Activated naive CD4-positive, alpha-beta T cell treated with anti-CD3 and anti-CD28 coated beads, Interleukin-2, amount 50 U/mL, for 72 hours (primary cell): ENCODE measurements at regions not wholly inside any gene's neighbourhood (a gene's known extent, or its start where the extent isn't known, plus 50 kb on each side); places are given as distances from the start of the nearest gene placed in this dataset.

Experiments
- ATAC-seq, 2 donors: fragments of 150-1000 bp; cut with Tn5 transposase; 2 replicates each; pipeline ENCODE4 v1.10.0; 2021; ENCODE audit warnings: mild to moderate bottlenecking in 2 of 2, moderate library complexity in 2 of 2
- DNase-seq, 2 donors: peaks; one replicate each; pipeline ENCODE4 v3.0.0; 2021 to 2022; ENCODE audit warnings: low spot score in 2 of 2
- H3K27ac Mint-ChIP-seq, 2 donors: one replicate each; pipeline ENCODE4 v1.8.0; 2022; ENCODE audit warnings: mild to moderate bottlenecking in 2 of 2, mixed read lengths in 2 of 2
- H3K36me3 Mint-ChIP-seq, 2 donors: one replicate each; pipeline ENCODE4 v1.8.0; 2022; ENCODE audit warnings: mixed read lengths in 2 of 2
- H3K9me3 Mint-ChIP-seq, 2 donors: one replicate each; pipeline ENCODE4 v1.8.0; 2022; ENCODE audit warnings: mixed read lengths in 2 of 2

DNA sequence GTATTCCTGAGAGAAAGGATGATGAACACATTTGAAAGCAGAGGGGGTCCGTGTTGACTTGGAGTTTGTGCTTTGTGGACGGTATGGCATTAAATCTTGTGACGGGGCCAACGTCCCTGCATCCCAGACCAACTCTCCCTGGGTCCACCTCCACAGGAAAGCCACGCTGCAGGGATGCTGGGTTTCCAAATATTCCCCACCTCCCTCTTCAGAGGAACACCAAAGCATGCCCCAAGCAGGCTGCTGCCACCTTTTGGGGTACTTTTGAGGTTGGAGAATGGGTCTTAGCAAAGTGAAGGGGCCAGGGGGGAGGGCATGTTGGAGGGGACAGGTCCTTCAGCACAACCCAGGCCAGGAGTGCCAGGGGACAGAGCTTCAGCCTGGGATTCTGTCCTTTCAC is 504.4 kb downstream of the TCERG1L start:
- Mint-ChIP-seq H3K9me3 (no peaks in the 10 kb centered on the region), H3K36me3 (no peaks in the 10 kb centered on the region), H3K27ac (no peak overlapping the region)
- no peak for ATAC-seq
- no peak for DNase-seq

DNA sequence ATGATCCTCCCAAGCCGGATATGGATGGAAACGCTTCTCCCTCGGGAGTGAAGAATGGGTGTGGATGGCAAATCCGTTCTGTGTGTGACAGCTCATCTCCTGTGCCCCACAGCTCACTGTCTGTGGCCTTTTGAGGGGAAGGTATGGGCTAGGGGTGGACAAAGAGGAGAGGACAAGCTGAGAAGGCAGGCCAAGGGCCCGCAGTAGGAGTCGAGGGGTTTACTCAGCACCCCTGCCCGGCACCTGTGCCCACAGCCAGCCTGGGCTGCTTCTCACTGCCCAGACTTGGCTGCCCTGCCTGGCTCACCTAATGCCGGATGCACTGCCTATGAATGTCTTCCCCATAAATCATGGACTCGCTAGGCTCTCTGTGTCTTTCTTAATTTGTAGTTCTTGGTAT is 503.8 kb downstream of the TCERG1L start:
- no peak overlapping the region for H3K27ac Mint-ChIP-seq
- DNase-seq = no peak
- H3K9me3 Mint-ChIP-seq = no peaks in the 10 kb centered on the region
- no peaks in the 10 kb centered on the region for H3K36me3 Mint-ChIP-seq
- no peak for ATAC-seq

DNA sequence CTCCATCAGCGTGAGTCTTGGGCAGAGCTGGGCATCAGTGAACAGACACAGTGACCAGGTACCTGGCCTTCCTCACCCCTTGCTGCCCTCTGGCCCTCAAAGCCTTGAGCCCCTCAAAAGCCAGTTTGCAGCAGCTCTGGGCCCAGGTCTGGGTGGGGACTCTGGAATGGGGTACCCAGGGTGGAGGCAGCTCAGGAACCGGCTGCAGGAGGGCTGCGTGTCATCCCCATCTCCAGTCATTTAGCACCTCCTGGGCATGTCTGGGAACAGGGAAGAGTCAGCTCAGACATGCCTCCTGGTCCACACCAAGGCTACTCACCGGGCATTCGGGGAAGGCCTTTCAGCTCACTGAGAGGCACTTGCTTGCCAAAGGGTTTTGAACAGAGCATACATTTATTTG is 503.3 kb downstream of the TCERG1L start:
- no peaks in the 10 kb centered on the region for H3K36me3 Mint-ChIP-seq
- no peaks in the 10 kb centered on the region for H3K9me3 Mint-ChIP-seq
- ATAC-seq = no peak
- no peak for DNase-seq
- no peak overlapping the region for H3K27ac Mint-ChIP-seq

DNA sequence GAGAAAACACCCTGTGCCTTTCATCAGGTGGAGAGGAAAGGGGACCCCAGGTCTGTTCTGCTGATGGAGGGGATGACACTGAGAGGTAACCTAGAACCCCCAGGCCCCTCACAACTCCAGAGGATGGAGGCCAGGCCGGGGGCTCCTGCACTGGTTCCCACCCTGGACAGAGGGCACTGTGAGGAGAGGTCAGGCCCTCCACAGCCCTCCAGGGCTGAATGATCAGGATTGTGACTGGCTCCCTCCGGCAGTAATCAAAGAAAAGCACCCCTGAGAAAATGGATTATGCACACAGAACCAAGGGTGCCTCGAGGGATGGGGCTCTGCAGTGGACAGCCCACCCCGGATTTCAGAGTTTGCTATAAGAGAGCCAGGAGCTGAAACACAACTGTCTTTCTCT is 502.8 kb downstream of the TCERG1L start:
- ATAC-seq (no peak), DNase-seq (no peak)
- Mint-ChIP-seq H3K36me3 (no peaks in the 10 kb centered on the region), H3K27ac (no peak overlapping the region), H3K9me3 (no peaks in the 10 kb centered on the region)

DNA sequence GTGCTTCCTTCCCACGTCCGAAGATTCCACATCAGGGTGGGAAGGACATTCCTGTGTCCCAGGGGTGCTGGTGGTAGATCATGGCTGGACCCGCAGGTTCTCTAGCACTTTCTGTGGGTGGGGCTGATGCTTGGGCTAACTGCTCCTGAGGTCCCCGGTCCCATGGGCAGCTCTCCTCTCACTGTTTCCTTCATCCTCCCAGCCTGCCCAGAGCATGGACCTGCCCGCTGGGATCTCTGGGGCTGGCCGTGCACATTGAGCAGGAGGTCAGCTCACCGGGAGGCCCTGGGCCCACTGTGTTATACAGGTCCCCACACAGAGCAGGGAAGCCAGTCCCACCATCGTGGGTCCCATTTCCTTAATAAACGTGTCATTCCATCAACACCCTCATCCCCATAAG is 502.3 kb downstream of the TCERG1L start:
- ATAC-seq (no peak), DNase-seq (no peak)
- Mint-ChIP-seq H3K9me3 (no peaks in the 10 kb centered on the region), H3K27ac (no peak overlapping the region), H3K36me3 (no peaks in the 10 kb centered on the region)

DNA sequence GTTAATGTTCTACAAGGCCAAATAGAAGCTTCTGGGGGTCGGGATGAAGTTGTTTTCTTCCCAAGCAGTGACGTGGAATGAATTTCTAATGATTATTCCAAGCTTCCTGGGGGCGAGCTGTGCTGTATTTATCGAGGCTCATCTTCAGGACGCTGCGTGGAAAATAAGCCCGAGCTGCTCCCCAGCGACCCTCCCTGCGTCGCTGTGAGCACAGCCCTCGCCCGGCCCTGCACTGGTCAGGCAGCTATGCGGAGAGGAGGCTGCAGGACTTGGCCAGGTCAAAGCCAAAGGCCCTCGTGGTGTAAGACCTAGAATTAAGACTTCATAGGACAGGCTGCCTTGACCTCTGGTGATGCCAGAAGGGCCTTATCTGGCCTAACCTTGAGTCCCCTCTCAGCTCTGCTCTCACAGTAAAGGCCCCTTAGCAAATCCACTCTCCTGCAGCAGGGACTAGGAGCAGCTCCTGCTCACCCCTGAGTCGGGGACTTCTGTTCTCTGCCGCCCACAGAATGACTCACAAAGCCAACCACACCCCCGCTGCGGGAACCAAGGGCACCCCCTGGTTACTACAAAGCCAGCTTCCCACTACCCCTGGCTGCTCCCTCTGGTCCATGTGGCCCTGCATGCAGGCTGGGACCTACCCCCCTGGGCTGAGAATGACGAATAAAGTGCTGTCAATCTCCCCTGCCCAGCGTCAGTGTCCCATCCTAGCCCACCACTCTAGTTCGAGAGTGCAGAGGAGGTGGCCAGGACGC is 501.6 kb downstream of the TCERG1L start:
- ATAC-seq = no peak
- no peak overlapping the region for H3K27ac Mint-ChIP-seq
- H3K9me3 Mint-ChIP-seq = no peaks in the 10 kb centered on the region
- DNase-seq = no peak
- no peaks in the 10 kb centered on the region for H3K36me3 Mint-ChIP-seq

DNA sequence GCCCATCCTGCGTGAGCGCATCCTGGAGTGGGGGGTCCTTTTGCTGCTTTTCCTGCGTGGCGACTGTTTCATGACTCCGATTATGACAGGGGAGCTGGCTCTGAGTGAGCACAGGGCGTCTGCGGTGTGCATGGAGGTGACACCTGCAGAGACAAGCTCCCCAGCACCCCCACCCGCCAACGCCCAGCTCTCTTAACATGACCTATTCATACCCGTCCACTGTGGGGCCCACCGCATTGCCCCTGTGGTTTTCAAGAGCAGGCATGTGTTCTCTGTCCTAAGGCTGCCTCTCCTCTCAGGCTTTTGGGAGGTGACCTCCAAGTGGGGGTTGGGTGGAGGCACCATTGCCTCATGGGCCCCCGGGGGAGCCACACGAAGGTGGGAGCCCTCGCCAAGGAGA is 500.7 kb downstream of the TCERG1L start:
- Mint-ChIP-seq H3K27ac (peak overlapping the region in 1 of 2 donors; percentile 27), H3K9me3 (no peaks in the 10 kb centered on the region), H3K36me3 (no peaks in the 10 kb centered on the region)
- DNase-seq (no peak), ATAC-seq (no peak)

DNA sequence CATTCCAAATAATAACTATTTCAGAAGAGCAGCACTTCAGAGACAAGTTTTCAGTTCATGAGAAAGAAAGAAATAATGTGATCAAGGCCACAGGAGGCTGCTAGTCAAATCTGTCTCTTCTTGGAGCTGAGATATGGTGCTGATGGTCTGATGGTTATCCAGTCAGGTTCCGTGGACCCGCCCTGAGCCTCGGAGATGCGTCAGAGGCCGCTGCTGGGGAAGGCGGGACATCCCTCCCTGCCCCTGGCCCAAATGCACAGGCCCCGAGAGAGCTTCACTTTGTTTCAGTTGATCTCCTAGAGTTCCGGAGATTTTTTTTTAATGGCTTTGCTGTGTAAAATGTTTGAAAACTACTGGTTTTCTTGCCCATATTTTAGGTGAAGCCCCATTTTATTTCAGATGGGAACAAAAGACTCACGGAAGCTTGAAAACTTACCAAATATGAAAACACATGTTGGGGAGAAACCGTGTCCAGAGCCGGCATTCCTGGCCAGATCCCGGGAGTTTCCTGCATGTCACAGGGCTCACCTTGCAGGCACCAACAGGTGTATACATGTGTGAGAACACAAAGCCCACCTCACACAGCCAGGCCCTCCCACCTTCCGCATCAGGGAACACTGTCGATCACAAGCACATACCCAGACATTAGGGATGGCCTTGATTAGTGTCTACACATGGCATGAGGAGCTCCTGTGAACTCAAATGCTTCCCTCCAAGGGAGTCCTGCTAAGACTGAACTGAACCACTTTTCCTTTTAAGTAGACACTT is 499.0 kb downstream of the TCERG1L start:
- no peak for ATAC-seq
- H3K36me3 Mint-ChIP-seq = no peaks in the 10 kb centered on the region
- no peak overlapping the region for H3K27ac Mint-ChIP-seq
- DNase-seq = no peak
- H3K9me3 Mint-ChIP-seq = peaks cover 0 to 1% of the 10 kb centered on the region in 2 donors

DNA sequence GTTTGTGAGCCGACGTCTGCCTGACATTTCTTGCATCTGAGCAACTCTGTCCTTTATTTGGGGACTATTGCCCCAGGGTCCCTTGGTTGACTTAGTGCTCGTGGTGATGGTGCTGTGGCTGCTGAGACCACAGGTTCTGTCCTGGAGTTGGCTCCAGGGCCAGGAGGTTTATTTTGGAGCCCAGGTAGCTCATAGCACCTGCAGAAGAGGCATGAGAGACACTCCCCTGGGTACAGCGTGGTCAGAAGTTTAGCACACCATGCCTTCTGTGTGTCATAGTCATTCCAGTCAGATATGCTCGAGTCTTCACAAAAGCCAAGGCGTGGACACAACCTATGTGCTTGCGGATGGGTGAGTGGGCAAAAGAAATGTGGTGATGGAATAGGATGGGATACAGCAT is 496.9 kb downstream of the TCERG1L start:
- ATAC-seq = no peak
- no peak overlapping the region for H3K27ac Mint-ChIP-seq
- DNase-seq = no peak
- peaks cover 0 to 4% of the 10 kb centered on the region in 2 donors for H3K36me3 Mint-ChIP-seq
- H3K9me3 Mint-ChIP-seq = peaks cover 6 to 7% of the 10 kb centered on the region in 2 donors

DNA sequence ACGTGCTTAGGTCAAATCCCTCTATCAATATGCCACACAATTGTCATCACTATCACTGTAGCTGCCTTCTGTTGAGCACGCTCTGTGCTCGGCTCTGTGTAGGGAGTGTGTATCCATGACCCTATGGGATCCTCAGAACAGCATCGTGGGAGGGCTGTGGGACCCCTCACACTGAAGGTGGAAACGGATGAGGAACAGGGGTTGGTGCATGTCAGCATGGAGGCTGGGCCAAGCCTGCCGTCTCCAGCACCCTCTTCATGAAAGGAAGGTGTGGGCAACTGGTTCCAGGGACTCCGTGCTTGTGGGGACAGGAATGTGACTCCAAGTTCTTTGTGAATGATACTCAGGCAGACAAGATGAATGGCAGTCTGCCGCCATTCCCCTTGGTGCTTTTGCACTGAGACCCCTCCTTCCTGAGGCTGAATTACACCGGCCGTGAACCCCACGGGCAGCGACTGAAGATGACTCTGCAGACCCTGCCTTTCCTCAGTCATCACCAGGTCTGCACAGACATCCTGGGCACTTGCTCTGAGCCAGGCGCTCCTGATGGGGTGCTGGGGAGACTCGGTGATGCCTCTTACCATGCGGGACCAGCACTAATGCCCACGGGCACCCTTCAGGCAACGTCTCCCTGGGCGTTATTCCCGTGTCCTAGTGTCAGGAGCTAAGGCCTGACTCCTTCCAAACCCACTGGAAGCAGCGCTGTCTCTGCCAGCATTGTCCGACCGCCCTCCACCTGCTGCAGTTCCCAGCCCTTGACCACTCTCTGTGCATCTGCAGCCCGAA is 495.2 kb downstream of the TCERG1L start:
- ATAC-seq = no peak
- DNase-seq = no peak
- no peak overlapping the region for H3K27ac Mint-ChIP-seq
- peaks cover 6 to 7% of the 10 kb centered on the region in 2 donors for H3K9me3 Mint-ChIP-seq
- H3K36me3 Mint-ChIP-seq = peaks cover 0 to 4% of the 10 kb centered on the region in 2 donors

DNA sequence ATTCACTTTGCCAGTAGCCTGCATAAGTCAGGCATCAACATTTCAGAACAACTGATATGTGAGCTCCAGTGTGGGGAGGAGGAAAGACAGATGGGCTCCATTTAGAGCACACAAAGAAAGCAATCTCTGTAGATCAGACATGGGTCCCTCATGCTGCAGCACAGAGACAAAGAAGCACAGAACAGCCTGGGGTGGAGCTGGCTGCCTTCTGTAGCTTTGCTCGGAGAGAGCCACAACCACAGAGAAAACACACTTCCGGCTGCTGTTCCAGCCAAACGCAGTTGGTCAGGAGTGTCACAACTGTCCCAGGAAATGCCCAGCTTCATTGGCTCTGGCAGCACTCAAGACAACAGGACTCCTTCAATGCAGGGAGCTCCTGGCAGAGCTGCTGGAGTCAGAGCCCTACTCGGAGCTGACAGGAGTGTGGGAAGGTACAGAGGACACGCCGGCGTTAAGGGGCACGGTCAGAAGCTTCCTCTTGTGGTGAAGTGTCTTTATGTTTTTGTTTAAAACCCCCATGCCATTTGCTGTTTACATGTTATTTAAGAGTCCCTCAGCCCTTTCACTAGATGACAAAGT is 494.4 kb downstream of the TCERG1L start:
- Mint-ChIP-seq H3K36me3 (peaks cover 0 to 4% of the 10 kb centered on the region in 2 donors), H3K9me3 (peaks cover 6 to 7% of the 10 kb centered on the region in 2 donors), H3K27ac (no peak overlapping the region)
- DNase-seq (no peak), ATAC-seq (no peak)

DNA sequence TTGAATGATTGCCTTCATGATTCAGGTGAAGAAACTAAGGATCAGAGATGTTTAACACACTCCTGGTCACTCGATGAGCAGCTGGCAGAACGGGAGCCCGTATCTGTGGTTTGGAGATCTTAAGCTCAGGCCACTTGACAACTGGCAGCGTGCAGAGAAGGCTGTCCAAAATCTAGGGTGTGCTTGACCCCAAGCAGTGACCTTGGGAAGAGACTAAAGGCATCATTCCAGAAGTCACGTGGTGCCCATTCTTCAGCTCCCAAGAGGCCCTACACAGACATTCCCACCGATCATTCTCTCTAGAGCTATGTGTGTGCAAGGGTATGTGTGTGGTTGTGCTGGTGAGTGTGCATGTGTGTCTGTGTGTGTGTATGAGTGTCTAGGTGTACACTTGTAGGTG is 493.8 kb downstream of the TCERG1L start:
- Mint-ChIP-seq H3K36me3 (peaks cover 0 to 4% of the 10 kb centered on the region in 2 donors), H3K27ac (no peak overlapping the region), H3K9me3 (peaks cover 6 to 7% of the 10 kb centered on the region in 2 donors)
- DNase-seq (no peak), ATAC-seq (no peak)

DNA sequence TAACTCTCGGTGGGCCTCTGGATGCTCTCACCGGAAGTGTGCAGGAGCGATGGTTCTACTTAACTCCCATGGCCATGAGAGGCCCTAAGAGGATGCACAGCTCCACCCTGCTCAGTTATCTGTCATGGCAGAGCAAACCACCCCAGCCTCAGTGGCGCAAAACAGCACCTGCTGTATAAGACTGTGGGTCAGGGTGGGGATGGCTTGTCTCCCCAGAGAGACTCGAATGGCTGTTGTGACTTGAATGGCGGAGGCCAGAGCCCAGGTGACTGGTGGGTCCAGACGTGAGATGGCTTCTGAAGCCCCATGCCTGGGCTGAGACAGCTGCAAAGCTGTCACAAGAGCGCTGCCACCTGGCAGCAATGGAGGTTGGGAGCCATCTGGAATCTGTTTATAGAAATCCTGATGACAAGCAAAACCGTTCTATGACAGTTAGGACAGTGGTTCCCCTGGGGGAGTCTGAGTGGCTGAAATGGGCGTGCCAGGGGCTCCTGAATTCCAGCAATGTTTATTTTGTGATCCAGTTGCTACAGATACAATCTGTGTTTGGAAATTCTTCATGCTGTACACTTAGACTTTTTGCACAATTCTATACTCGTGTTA is 490.5 kb downstream of the TCERG1L start:
- H3K27ac Mint-ChIP-seq = no peak overlapping the region
- H3K36me3 Mint-ChIP-seq = peaks cover 7 to 27% of the 10 kb centered on the region in 2 donors
- no peak for ATAC-seq
- DNase-seq = no peak
- H3K9me3 Mint-ChIP-seq = peaks cover 16 to 23% of the 10 kb centered on the region in 2 donors

DNA sequence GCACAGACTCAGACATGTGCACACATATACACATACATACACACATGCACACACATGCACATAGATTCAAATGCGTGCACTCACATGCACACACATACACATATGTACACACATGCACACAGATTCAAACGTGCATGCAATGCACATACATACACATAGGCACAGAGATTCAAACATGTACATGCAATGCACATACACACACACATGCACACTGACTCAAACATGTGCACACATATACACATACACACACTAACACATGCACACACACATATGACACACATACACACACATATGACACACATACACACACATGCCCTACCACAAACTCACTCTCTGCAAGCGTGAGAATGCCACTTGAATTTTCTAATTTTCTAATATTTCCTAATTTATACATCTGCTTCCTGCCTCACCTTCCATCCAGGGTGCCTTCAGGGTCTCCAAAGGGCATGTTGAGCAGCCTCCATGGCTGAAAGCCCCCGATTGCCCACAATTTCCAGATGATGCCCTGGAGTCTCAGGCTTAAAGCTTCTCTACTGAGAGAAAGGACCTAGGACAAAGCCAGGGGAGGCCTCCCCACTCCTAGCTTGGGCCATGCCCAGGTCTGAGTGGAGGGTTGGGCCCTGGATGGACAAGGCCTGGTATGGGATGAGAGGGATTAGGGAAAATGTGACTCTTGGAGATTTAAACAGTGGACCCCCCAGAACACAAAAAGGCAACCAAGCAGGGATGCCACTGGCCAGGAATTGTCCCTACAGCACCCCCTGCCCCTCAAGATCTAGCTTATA is 487.1 kb downstream of the TCERG1L start:
- H3K36me3 Mint-ChIP-seq = peaks cover 10 to 26% of the 10 kb centered on the region in 2 donors
- DNase-seq (no peak), ATAC-seq (no peak)
- H3K27ac Mint-ChIP-seq = no peak overlapping the region
- H3K9me3 Mint-ChIP-seq = peaks cover 10 to 21% of the 10 kb centered on the region in 2 donors

DNA sequence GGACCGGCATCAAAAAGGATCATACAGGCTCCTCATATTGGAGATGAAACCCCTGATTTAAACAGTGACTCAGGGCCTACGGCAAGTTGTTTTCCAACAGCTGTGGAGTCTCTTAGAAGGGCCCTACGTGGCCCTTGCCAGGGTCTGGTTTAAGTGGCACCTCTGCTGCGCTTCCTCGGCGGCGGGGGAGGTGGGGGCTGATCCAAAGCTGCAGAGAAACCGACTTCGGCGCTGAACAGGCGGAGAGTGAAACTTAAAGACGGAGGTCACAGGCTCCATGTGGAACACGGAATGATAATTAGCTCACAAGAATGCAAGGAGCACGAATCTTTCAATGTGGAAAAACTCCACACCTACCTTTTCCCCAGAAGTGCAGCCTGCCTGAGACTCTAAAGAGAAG is 477.9 kb downstream of the TCERG1L start:
- no peak overlapping the region for H3K27ac Mint-ChIP-seq
- DNase-seq = no peak
- ATAC-seq = no peak
- H3K9me3 Mint-ChIP-seq = no peaks in the 10 kb centered on the region
- H3K36me3 Mint-ChIP-seq = no peaks in the 10 kb centered on the region

DNA sequence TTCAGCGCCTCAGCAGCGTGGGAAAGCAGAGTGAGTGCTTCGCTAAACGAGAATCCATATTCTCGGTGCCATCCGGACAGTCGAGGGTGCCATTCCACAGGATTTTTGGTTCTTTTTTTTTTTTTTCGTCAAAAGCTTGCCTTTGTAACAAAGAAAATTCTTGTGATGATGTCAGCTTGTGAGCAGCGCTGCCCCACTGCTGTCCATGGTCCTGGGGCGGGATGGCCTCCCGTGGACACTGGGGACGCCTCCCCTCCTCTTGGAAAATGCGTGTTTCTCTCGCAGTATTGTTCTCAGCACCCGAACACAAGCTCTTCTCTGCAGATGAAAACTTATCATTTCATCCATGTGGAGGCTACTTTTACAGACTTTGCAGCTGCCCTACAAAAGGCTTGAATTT is 477.4 kb downstream of the TCERG1L start:
- Mint-ChIP-seq H3K27ac (no peak overlapping the region), H3K36me3 (no peaks in the 10 kb centered on the region), H3K9me3 (no peaks in the 10 kb centered on the region)
- no peak for ATAC-seq
- no peak for DNase-seq
